HEK293 (cell line): ENCODE measurements at regions not wholly inside any gene's neighbourhood (a gene's known extent, or its start where the extent isn't known, plus 50 kb on each side); places are given as distances from the start of the nearest gene placed in this dataset.
"Not testable (repeated sequence)": the region's sequence is repeated elsewhere in the genome, so short reads cannot be mapped to it uniquely, and the experiment has no call there.

Experiments
- CTCF ChIA-PET: fragments of 350-600 bp; formaldehyde crosslinking; extraction: SDS; loops from one replicate; lab custom pipeline; 2021; ENCODE audit warnings: antibody characterized with exemption; lab: Yijun Ruan, JAX
- POLR2A ChIA-PET: fragments of 300-600 bp; formaldehyde crosslinking; extraction: SDS; loops from one replicate; lab custom pipeline; 2020; ENCODE audit warnings: antibody characterized with exemption, inconsistent platforms; lab: Yijun Ruan, JAX
- H3K27ac ChIP-seq: fragments of 200-500 bp; sonication (Bioruptor generic); 2 replicates; pipeline ENCODE4 v1.5.1; 2014; ENCODE audit warnings: low read depth, low read length, control low read depth, inconsistent platforms; ENCODE audit errors: extremely low read depth
- H3K36me3 ChIP-seq, 2 experiments: fragments of 200-500 bp in 1 of 2; sonication (Bioruptor generic) in 1 of 2; 1 replicate in 1 of 2; 2 replicates in 1 of 2; pipeline ENCODE4 v1.5.1; 2014 to 2017; ENCODE audit warnings: inconsistent platforms in 2 of 2, low read length in 2 of 2; ENCODE audit not compliant: control insufficient read depth in 2 of 2, insufficient read depth in 1 of 2
- H3K4me1 ChIP-seq: fragments of 200-500 bp; sonication (Bioruptor generic); 2 replicates; pipeline ENCODE4 v1.5.1; 2014; ENCODE audit warnings: mild to moderate bottlenecking, low read length, inconsistent platforms; ENCODE audit not compliant: control insufficient read depth, insufficient read depth
- H3K4me3 ChIP-seq: 2 replicates; pipeline ENCODE4 v1.5.1; 2011; ENCODE audit warnings: low read depth, mild to moderate bottlenecking, control low read depth, low read length, moderate library complexity
- H3K9me3 ChIP-seq: fragments of 200-500 bp; sonication (Bioruptor generic); 2 replicates; pipeline ENCODE4 v1.5.1; 2014; ENCODE audit warnings: low read depth, low read length, inconsistent platforms; ENCODE audit not compliant: control insufficient read depth, insufficient read depth
- HOXD13 ChIP-seq: sonication (generic); formaldehyde crosslinking; IDR thresholded peaks from 2 replicates; pipeline ENCODE4 v1.8.0; 2022; ENCODE audit warnings: missing genetic modification reagents, borderline replicate concordance
- RBAK ChIP-seq: fragments of 450-650 bp; formaldehyde crosslinking; IDR thresholded peaks from 2 replicates; pipeline ENCODE4 v1.5.1; 2016; ENCODE audit warnings: missing biosample characterization, missing genetic modification characterization
- ZBTB10 ChIP-seq: fragments of 450-650 bp; formaldehyde crosslinking; IDR thresholded peaks from 2 replicates; pipeline ENCODE4 v1.5.1; 2016; ENCODE audit warnings: missing biosample characterization, missing genetic modification characterization
- ZNF292 ChIP-seq: fragments of 450-650 bp; formaldehyde crosslinking; IDR thresholded peaks from 2 replicates; pipeline ENCODE4 v1.5.1; 2016; ENCODE audit warnings: low read depth, missing biosample characterization, missing genetic modification characterization, borderline replicate concordance
- ZNF510 ChIP-seq: fragments of 450-650 bp; formaldehyde crosslinking; IDR thresholded peaks from 2 replicates; pipeline ENCODE4 v1.5.1; 2018; ENCODE audit warnings: mild to moderate bottlenecking, missing genetic modification characterization, missing biosample characterization; ENCODE audit not compliant: insufficient replicate concordance
- ZNF530 ChIP-seq: fragments of 450-650 bp; formaldehyde crosslinking; IDR thresholded peaks from 2 replicates; pipeline ENCODE4 v1.5.1; 2016; ENCODE audit warnings: low read depth, missing biosample characterization, missing genetic modification characterization
- ZNF561 ChIP-seq: fragments of 450-650 bp; IDR thresholded peaks from 2 replicates; pipeline ENCODE4 v1.5.1; 2018; ENCODE audit warnings: missing biosample characterization, missing genetic modification characterization, borderline replicate concordance
- ZNF677 ChIP-seq: fragments of 450-650 bp; IDR thresholded peaks from 2 replicates; pipeline ENCODE4 v1.5.0; 2018; ENCODE audit warnings: missing biosample characterization, mild to moderate bottlenecking, missing genetic modification characterization, moderate library complexity
- TF ChIP-seq, protein P1 (sequence below): fragments of 450-650 bp; formaldehyde crosslinking; IDR thresholded peaks from 2 replicates; pipeline ENCODE4 v1.5.1; 2016; ENCODE audit warnings: missing biosample characterization, missing genetic modification characterization
- TF ChIP-seq, protein P2 (sequence below): fragments of 450-650 bp; formaldehyde crosslinking; IDR thresholded peaks from 2 replicates; pipeline ENCODE4 v1.5.1; 2016; ENCODE audit warnings: missing biosample characterization, missing genetic modification characterization

- TF ChIP-seq ZBTB10 (tag by site-specific recombination) (no peak), ZNF561 (tag by site-specific recombination) (no peak)
- TF ChIP-seq, protein P1, sequence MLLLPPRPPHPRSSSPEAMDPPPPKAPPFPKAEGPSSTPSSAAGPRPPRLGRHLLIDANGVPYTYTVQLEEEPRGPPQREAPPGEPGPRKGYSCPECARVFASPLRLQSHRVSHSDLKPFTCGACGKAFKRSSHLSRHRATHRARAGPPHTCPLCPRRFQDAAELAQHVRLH (tag by site-specific recombination), result no peak
- TF ChIP-seq, all 188 proteins: peak for 0
Measured at GRCh38 chr14:89695846-89696245, 258.7 kb downstream of the EFCAB11 start (continued).

DNA sequence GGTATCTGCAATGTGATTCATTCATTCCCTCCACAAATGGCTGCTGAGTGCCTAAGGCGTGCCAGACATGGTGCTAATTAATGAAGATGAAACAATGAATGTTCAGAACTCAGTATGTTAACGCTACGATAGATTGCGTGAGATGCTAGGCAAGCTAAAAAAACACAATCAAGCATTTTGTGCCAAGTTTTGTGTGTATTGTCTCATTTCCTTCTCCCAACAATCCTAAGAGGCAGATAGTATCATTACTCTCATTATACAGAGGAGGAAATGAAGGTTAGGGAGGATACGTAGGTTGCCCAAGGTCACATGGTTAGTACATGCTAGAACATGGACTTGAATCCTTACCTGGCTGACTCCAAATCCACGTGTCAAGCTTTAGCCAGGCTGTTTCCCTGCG is 264.4 kb downstream of the EFCAB11 start:
- POLR2A ChIA-PET, result no interaction called here
- TF ChIP-seq ZNF292, result no peak
- no peak for TF ChIP-seq RBAK (tag by site-specific recombination)
- no peak for TF ChIP-seq ZNF677
- TF ChIP-seq HOXD13 (CRISPR knock-in tag), result no peak
- no peak for TF ChIP-seq ZNF530 (tag by site-specific recombination)
- TF ChIP-seq, protein P2, sequence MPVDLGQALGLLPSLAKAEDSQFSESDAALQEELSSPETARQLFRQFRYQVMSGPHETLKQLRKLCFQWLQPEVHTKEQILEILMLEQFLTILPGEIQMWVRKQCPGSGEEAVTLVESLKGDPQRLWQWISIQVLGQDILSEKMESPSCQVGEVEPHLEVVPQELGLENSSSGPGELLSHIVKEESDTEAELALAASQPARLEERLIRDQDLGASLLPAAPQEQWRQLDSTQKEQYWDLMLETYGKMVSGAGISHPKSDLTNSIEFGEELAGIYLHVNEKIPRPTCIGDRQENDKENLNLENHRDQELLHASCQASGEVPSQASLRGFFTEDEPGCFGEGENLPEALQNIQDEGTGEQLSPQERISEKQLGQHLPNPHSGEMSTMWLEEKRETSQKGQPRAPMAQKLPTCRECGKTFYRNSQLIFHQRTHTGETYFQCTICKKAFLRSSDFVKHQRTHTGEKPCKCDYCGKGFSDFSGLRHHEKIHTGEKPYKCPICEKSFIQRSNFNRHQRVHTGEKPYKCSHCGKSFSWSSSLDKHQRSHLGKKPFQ (tag by site-specific recombination), result no peak
- TF ChIP-seq, all 188 proteins: peak for 0
- no peak overlapping the region for H3K4me3 ChIP-seq
- H3K36me3 ChIP-seq, result no peaks in the 10 kb centered on the region
- CTCF ChIA-PET, result interaction anchor here (0.6 kb wide), 1 partner anchor 427 kb away, joined by 3 read pairs; no protein-coding TSS in a partner anchor
- H3K4me1 ChIP-seq, result no peaks in the 10 kb centered on the region
- no peak overlapping the region for H3K27ac ChIP-seq
- H3K9me3 ChIP-seq, result no peaks in the 10 kb centered on the region

DNA sequence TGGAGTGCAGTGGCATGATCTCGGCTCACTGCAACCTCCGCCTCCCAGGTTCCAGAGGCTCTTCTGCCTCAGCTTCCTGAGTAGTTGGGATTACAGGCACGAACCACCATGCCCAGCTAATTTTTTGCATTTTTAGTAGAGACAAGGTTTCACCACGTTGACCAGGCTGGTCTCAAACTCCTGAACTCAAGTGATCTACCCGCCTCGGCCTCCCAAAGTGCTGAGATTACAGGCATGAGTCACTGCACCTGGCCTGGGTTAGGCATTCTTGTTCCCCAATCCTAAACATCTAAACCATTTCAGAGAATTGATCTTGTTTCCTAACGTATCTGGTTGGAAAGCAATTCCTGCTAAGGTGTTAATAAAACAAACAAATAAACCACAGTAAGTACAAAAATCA is 264.8 kb downstream of the EFCAB11 start:
- H3K27ac ChIP-seq, CTCF ChIA-PET, H3K4me1 ChIP-seq, H3K9me3 ChIP-seq, POLR2A ChIA-PET, H3K4me3 ChIP-seq, H3K36me3 ChIP-seq: not testable (repeated sequence)

DNA sequence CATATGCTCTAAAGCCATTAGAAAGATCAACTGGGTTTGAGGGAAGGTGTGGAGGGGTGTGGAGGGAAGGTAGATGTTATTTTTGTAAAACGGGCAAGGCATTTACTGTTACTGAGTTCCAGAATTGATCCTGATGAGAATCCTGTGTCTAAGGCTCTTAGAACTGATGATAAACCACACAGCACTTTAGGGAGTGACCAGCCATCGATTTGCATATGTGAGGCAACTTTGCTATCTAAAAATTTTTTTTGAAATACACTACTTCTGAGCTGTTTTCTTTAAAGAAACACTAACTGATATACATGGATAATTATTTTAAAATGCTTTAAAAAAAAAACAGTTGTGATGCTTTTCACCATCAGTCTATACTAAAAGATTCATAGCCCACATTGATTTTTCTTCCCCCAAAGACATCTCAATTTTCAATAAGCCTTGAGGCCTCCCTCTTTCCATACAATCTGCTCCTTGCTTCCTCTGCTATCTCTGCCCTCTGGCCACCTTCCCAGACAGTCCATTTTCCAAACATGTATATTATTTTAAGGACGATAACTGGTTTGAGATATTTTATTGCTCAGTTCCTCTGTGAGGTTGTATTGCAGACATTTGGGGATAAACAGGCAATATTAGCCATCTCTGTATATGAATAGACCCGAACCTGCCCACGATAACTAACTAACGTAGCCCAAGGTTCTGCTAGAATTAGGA is 265.9 kb downstream of the EFCAB11 start:
- TF ChIP-seq ZNF510 (tag by site-specific recombination), result no peak
- CTCF ChIA-PET, result no interaction called here
- Histone ChIP-seq H3K4me1 (no peaks in the 10 kb centered on the region), H3K4me3 (no peak overlapping the region), H3K27ac (no peak overlapping the region), H3K36me3 (no peaks in the 10 kb centered on the region), H3K9me3 (no peaks in the 10 kb centered on the region)
- POLR2A ChIA-PET, result no interaction called here

GRCh38 chr14:89687129-89687528 is 267.4 kb downstream of the EFCAB11 start:
- CTCF ChIA-PET, H3K4me1 ChIP-seq, POLR2A ChIA-PET, H3K4me3 ChIP-seq, H3K9me3 ChIP-seq, H3K36me3 ChIP-seq, H3K27ac ChIP-seq: not testable (repeated sequence)
